HepG2 (cell line): ENCODE measurements at regions not wholly inside any gene's neighbourhood (a gene's known extent, or its start where the extent isn't known, plus 50 kb on each side); places are given as distances from the start of the nearest gene placed in this dataset.
A peak's percentile ranks its signal among the peaks of the same experiment; 100 is the strongest.

Source experiments
- FOXO1 ChIP-seq: sonication (generic); formaldehyde crosslinking; IDR thresholded peaks from 2 replicates; pipeline ENCODE4 v1.4.0; 2020; ENCODE audit warnings: missing genetic modification reagents
- RFXAP ChIP-seq: sonication (generic); formaldehyde crosslinking; IDR thresholded peaks from 2 replicates; pipeline ENCODE4 v1.4.0; 2020; ENCODE audit warnings: missing genetic modification reagents, borderline replicate concordance
- TAF15 ChIP-seq: fragments of 200-400 bp; formaldehyde crosslinking; IDR thresholded peaks from one replicate; pipeline ENCODE4 v1.6.1; 2018; ENCODE audit warnings: mild to moderate bottlenecking, low read depth, low read length; ENCODE audit not compliant: poor library complexity, severe bottlenecking
- ZBTB3 ChIP-seq: sonication (generic); formaldehyde crosslinking; IDR thresholded peaks from 2 replicates; pipeline ENCODE4 v1.4.0; 2020; ENCODE audit warnings: low read depth, mild to moderate bottlenecking, moderate library complexity, missing genetic modification reagents, borderline replicate concordance
- ZMYM3 ChIP-seq: sonication (generic); formaldehyde crosslinking; IDR thresholded peaks from 2 replicates; pipeline ENCODE4 v1.5.1; 2020; ENCODE audit warnings: mild to moderate bottlenecking, missing genetic modification reagents
- ZNF234 ChIP-seq: sonication (generic); formaldehyde crosslinking; conservative IDR thresholded peaks from 2 replicates; pipeline ENCODE4 v1.5.1; 2020; ENCODE audit warnings: mild to moderate bottlenecking, missing genetic modification reagents
- ZNF274 ChIP-seq: sonication (generic); formaldehyde crosslinking; IDR thresholded peaks from 2 replicates; pipeline ENCODE4 v1.5.1; 2020; ENCODE audit warnings: mild to moderate bottlenecking, missing genetic modification reagents
- ZSCAN29 ChIP-seq: sonication (generic); formaldehyde crosslinking; conservative IDR thresholded peaks from 2 replicates; pipeline ENCODE4 v1.4.0; 2020; ENCODE audit warnings: mild to moderate bottlenecking, missing genetic modification reagents
- TF ChIP-seq, protein P1 (sequence below): sonication (generic); formaldehyde crosslinking; IDR thresholded peaks from 2 replicates; pipeline ENCODE4 v1.9.0; 2022; ENCODE audit warnings: missing genetic modification reagents, mild to moderate bottlenecking, borderline replicate concordance
- TF ChIP-seq, protein P2 (sequence below): sonication (generic); formaldehyde crosslinking; IDR thresholded peaks from 2 replicates; pipeline ENCODE4 v1.4.0; 2020; ENCODE audit warnings: mild to moderate bottlenecking, missing genetic modification reagents, borderline replicate concordance
- TF ChIP-seq, protein P3 (sequence below): sonication (generic); formaldehyde crosslinking; IDR thresholded peaks from 2 replicates; pipeline ENCODE4 v1.8.0; 2022; ENCODE audit warnings: mild to moderate bottlenecking, missing genetic modification reagents; ENCODE audit not compliant: insufficient replicate concordance
- TF ChIP-seq, protein P4 (sequence below): sonication (generic); formaldehyde crosslinking; IDR thresholded peaks from 2 replicates; pipeline ENCODE4 v1.4.0; 2020; ENCODE audit warnings: missing genetic modification reagents, borderline replicate concordance
- TF ChIP-seq, protein P5 (sequence below): sonication (generic); formaldehyde crosslinking; IDR thresholded peaks from 2 replicates; pipeline ENCODE4 v1.8.0; 2023; ENCODE audit warnings: mild to moderate bottlenecking, missing genetic modification reagents
- TF ChIP-seq, protein P6 (sequence below): IDR thresholded peaks from 2 replicates; pipeline ENCODE4 v1.6.1; 2016; ENCODE audit warnings: missing compliant biosample characterization, missing genetic modification reagents, borderline replicate concordance

DNA sequence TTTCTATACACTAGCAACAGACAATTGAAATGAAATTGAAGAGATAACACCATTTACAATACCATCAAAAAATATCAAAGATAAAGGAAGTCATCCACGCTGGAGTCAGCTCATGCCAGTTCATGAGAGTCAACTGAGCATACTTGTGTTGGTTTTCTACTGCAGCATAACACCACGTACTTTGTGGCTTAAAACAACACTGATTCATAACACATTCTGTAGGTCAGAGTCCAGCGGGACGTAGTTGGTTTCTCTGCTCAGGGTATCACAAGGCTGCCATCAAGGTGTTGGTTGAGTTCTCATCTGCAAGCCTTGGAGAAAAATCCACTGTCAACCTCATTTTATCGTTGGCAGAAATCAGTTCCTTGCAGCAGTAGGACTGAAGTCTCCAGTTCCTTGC, 84.2 kb downstream of the TEX51 start (continued):
- TF ChIP-seq ZMYM3 (CRISPR knock-in tag) (peak; percentile 69; the same call in 1 of the 2 replicates), ZBTB3 (CRISPR knock-in tag) (no peak), FOXO1 (CRISPR knock-in tag) (peak; percentile 52; the same call in 1 of the 2 replicates), ZSCAN29 (CRISPR knock-in tag) (no peak), TAF15 (no peak), ZNF274 (CRISPR knock-in tag) (no peak), ZNF234 (no peak), RFXAP (CRISPR knock-in tag) (no peak)
- TF ChIP-seq, protein P1, sequence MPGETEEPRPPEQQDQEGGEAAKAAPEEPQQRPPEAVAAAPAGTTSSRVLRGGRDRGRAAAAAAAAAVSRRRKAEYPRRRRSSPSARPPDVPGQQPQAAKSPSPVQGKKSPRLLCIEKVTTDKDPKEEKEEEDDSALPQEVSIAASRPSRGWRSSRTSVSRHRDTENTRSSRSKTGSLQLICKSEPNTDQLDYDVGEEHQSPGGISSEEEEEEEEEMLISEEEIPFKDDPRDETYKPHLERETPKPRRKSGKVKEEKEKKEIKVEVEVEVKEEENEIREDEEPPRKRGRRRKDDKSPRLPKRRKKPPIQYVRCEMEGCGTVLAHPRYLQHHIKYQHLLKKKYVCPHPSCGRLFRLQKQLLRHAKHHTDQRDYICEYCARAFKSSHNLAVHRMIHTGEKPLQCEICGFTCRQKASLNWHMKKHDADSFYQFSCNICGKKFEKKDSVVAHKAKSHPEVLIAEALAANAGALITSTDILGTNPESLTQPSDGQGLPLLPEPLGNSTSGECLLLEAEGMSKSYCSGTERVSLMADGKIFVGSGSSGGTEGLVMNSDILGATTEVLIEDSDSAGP (CRISPR knock-in tag) = no peak
- TF ChIP-seq, protein P2, sequence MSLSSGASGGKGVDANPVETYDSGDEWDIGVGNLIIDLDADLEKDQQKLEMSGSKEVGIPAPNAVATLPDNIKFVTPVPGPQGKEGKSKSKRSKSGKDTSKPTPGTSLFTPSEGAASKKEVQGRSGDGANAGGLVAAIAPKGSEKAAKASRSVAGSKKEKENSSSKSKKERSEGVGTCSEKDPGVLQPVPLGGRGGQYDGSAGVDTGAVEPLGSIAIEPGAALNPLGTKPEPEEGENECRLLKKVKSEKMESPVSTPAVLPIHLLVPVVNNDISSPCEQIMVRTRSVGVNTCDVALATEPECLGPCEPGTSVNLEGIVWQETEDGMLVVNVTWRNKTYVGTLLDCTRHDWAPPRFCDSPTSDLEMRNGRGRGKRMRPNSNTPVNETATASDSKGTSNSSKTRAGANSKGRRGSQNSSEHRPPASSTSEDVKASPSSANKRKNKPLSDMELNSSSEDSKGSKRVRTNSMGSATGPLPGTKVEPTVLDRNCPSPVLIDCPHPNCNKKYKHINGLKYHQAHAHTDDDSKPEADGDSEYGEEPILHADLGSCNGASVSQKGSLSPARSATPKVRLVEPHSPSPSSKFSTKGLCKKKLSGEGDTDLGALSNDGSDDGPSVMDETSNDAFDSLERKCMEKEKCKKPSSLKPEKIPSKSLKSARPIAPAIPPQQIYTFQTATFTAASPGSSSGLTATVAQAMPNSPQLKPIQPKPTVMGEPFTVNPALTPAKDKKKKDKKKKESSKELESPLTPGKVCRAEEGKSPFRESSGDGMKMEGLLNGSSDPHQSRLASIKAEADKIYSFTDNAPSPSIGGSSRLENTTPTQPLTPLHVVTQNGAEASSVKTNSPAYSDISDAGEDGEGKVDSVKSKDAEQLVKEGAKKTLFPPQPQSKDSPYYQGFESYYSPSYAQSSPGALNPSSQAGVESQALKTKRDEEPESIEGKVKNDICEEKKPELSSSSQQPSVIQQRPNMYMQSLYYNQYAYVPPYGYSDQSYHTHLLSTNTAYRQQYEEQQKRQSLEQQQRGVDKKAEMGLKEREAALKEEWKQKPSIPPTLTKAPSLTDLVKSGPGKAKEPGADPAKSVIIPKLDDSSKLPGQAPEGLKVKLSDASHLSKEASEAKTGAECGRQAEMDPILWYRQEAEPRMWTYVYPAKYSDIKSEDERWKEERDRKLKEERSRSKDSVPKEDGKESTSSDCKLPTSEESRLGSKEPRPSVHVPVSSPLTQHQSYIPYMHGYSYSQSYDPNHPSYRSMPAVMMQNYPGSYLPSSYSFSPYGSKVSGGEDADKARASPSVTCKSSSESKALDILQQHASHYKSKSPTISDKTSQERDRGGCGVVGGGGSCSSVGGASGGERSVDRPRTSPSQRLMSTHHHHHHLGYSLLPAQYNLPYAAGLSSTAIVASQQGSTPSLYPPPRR (CRISPR knock-in tag) = no peak
- TF ChIP-seq, protein P3, sequence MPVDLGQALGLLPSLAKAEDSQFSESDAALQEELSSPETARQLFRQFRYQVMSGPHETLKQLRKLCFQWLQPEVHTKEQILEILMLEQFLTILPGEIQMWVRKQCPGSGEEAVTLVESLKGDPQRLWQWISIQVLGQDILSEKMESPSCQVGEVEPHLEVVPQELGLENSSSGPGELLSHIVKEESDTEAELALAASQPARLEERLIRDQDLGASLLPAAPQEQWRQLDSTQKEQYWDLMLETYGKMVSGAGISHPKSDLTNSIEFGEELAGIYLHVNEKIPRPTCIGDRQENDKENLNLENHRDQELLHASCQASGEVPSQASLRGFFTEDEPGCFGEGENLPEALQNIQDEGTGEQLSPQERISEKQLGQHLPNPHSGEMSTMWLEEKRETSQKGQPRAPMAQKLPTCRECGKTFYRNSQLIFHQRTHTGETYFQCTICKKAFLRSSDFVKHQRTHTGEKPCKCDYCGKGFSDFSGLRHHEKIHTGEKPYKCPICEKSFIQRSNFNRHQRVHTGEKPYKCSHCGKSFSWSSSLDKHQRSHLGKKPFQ (CRISPR knock-in tag) = no peak
- TF ChIP-seq, protein P4, sequence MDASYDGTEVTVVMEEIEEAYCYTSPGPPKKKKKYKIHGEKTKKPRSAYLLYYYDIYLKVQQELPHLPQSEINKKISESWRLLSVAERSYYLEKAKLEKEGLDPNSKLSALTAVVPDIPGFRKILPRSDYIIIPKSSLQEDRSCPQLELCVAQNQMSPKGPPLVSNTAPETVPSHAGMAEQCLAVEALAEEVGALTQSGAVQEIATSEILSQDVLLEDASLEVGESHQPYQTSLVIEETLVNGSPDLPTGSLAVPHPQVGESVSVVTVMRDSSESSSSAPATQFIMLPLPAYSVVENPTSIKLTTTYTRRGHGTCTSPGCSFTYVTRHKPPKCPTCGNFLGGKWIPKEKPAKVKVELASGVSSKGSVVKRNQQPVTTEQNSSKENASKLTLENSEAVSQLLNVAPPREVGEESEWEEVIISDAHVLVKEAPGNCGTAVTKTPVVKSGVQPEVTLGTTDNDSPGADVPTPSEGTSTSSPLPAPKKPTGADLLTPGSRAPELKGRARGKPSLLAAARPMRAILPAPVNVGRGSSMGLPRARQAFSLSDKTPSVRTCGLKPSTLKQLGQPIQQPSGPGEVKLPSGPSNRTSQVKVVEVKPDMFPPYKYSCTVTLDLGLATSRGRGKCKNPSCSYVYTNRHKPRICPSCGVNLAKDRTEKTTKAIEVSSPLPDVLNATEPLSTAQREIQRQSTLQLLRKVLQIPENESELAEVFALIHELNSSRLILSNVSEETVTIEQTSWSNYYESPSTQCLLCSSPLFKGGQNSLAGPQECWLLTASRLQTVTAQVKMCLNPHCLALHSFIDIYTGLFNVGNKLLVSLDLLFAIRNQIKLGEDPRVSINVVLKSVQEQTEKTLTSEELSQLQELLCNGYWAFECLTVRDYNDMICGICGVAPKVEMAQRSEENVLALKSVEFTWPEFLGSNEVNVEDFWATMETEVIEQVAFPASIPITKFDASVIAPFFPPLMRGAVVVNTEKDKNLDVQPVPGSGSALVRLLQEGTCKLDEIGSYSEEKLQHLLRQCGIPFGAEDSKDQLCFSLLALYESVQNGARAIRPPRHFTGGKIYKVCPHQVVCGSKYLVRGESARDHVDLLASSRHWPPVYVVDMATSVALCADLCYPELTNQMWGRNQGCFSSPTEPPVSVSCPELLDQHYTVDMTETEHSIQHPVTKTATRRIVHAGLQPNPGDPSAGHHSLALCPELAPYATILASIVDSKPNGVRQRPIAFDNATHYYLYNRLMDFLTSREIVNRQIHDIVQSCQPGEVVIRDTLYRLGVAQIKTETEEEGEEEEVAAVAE (CRISPR knock-in tag) = no peak
- TF ChIP-seq, protein P5, sequence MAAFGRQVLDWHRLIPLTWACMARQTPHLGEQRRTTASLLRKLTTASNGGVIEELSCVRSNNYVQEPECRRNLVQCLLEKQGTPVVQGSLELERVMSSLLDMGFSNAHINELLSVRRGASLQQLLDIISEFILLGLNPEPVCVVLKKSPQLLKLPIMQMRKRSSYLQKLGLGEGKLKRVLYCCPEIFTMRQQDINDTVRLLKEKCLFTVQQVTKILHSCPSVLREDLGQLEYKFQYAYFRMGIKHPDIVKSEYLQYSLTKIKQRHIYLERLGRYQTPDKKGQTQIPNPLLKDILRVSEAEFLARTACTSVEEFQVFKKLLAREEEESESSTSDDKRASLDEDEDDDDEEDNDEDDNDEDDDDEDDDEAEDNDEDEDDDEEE (CRISPR knock-in tag) = no peak
- TF ChIP-seq, protein P6, sequence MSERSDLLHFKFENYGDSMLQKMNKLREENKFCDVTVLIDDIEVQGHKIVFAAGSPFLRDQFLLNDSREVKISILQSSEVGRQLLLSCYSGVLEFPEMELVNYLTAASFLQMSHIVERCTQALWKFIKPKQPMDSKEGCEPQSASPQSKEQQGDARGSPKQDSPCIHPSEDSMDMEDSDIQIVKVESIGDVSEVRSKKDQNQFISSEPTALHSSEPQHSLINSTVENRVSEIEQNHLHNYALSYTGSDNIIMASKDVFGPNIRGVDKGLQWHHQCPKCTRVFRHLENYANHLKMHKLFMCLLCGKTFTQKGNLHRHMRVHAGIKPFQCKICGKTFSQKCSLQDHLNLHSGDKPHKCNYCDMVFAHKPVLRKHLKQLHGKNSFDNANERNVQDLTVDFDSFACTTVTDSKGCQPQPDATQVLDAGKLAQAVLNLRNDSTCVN (CRISPR knock-in tag) = no peak
